ENCODE measurements at regions not wholly inside any gene's neighbourhood (a gene's known extent, or its start where the extent isn't known, plus 50 kb on each side); places are given as distances from the start of the nearest gene placed in this dataset.

DNA sequence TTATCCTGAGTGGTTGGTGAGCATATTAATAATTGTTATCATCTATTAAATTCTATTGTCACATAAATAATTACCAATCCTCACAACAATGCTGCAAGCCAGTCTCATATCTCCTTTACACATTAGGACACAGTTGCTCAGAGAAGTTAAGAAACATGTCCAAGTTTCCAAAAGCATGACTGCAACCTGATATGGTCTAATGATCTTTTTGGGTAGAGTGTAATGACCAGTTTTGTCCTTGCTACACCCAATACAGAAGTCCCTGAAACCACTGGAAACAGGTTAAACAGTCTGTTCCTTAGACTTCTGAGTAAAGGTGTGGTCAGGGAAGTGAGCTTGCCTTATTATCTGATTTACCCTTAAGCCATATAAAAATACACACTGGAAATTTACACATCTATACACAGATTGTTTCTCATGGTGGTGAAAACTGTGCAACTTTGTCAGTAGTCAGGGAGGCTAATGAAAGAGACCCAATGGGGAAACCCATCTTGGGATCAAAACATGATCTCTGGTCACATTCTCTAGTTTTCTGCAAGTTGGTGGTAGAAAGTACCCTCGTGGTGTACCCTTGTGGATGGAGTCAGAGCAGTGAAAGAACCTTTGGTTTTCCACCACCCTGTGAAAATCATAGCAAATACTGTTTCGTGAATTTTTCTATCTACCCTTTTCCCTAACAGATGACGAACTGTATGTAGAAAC is 146.0 kb upstream of the KLF12 start:
- H3K4me1 ChIP-seq, result no peaks in the 10 kb centered on the region
- Mint-ChIP-seq H3K27ac (no peak overlapping the region), H3K4me3 (no peak overlapping the region), H3K9me3 (no peaks in the 10 kb centered on the region), H3K4me1 (peaks cover 11% of the 10 kb centered on the region), H3K27me3 (ENCODE audit: insufficient read depth, low read depth) (peaks cover 2% of the 10 kb centered on the region), H3K36me3 (no peaks in the 10 kb centered on the region)
- H3K9me3 ChIP-seq (ENCODE audit: low read depth), result no peaks in the 10 kb centered on the region
- no peaks in the 10 kb centered on the region for H3K36me3 ChIP-seq
- no peak overlapping the region for H3K4me2 ChIP-seq
- H3K4me3 ChIP-seq, result no peak overlapping the region
- no peaks in the 10 kb centered on the region for H4K20me1 ChIP-seq (ENCODE audit: low read depth)
- H3K79me2 ChIP-seq (ENCODE audit: low read depth), result no peaks in the 10 kb centered on the region
- TF ChIP-seq EZH2phosphoT487 (IDR thresholded peaks at IDR 0.05), result no peak
- no peak for TF ChIP-seq EZH2 (IDR thresholded peaks at IDR 0.05)
- TF ChIP-seq, protein P1, sequence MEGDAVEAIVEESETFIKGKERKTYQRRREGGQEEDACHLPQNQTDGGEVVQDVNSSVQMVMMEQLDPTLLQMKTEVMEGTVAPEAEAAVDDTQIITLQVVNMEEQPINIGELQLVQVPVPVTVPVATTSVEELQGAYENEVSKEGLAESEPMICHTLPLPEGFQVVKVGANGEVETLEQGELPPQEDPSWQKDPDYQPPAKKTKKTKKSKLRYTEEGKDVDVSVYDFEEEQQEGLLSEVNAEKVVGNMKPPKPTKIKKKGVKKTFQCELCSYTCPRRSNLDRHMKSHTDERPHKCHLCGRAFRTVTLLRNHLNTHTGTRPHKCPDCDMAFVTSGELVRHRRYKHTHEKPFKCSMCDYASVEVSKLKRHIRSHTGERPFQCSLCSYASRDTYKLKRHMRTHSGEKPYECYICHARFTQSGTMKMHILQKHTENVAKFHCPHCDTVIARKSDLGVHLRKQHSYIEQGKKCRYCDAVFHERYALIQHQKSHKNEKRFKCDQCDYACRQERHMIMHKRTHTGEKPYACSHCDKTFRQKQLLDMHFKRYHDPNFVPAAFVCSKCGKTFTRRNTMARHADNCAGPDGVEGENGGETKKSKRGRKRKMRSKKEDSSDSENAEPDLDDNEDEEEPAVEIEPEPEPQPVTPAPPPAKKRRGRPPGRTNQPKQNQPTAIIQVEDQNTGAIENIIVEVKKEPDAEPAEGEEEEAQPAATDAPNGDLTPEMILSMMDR (IDR thresholded peaks at IDR 0.05), result no peak
- no peaks in the 10 kb centered on the region for H3F3A ChIP-seq (ENCODE audit: low read depth)
- H2AFZ ChIP-seq (replicated peaks), result no peak overlapping the region
- H3K27me3 ChIP-seq, result no peaks in the 10 kb centered on the region
- H3K27ac ChIP-seq, result no peak overlapping the region
- no peak overlapping the region for H3K9ac ChIP-seq
- DNase-seq (ENCODE audit: low spot score), result no peak

DNA sequence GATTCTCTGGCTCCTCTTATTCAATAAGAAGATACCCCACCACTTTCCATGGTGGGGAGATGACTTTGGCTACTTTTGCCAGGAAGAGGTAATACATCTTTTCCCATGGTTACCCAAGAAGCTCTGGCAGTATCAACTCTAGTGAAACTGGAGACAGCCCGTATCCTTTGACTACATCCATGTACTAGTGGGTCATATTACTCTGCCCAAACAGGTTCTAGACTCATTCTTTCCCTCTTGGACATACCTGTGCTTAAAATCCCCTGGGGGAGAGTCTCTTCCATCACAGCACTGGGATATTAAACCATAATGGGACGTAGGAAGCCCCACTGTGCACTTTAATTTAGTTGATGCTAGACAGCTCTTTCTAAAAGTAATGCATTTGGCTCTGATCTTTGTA is 144.7 kb upstream of the KLF12 start:
- H3K27ac ChIP-seq, result no peak overlapping the region
- H3K9me3 ChIP-seq (ENCODE audit: low read depth), result no peaks in the 10 kb centered on the region

DNA sequence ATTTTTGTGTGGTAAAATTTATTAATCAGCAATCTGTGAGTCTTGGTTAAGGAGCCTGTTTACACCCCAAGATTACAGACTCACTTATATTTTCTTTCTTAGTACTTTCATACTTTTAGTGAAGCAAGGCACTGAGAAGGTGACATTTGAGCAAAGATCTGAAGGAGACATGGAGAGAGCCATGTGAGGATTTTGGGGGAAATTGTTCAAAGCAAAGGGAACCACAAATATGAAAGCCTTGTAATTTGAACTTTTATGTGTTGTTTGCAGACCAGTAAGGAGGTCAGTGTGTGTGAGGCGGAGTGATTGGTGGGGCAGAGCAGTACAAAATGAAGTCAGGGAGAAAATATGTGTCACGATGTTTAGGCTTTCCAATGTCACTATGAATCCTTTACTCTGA is 140.7 kb upstream of the KLF12 start:
- no peaks in the 10 kb centered on the region for H3K79me2 ChIP-seq (ENCODE audit: low read depth)
- H3K36me3 ChIP-seq, result no peaks in the 10 kb centered on the region

More for the DNA sequence above, 144.7 kb upstream of the KLF12 start:
- no peaks in the 10 kb centered on the region for H4K20me1 ChIP-seq (ENCODE audit: low read depth)
- no peaks in the 10 kb centered on the region for H3F3A ChIP-seq (ENCODE audit: low read depth)
- H3K9me3 Mint-ChIP-seq, result no peaks in the 10 kb centered on the region
- H3K4me3 Mint-ChIP-seq, result no peak overlapping the region
- no peaks in the 10 kb centered on the region for H3K36me3 ChIP-seq
- TF ChIP-seq EZH2 (IDR thresholded peaks at IDR 0.05) (no peak), EZH2phosphoT487 (IDR thresholded peaks at IDR 0.05) (no peak)
- TF ChIP-seq, protein P1 (IDR thresholded peaks at IDR 0.05), result no peak
- H3K27me3 Mint-ChIP-seq (ENCODE audit: insufficient read depth, low read depth), result peaks cover under 1% of the 10 kb centered on the region
- no peaks in the 10 kb centered on the region for H3K36me3 Mint-ChIP-seq
- DNase-seq (ENCODE audit: low spot score), result no peak
- H3K4me1 Mint-ChIP-seq, result peaks cover 11% of the 10 kb centered on the region
- no peaks in the 10 kb centered on the region for H3K79me2 ChIP-seq (ENCODE audit: low read depth)
- H3K27ac Mint-ChIP-seq, result no peak overlapping the region
- no peaks in the 10 kb centered on the region for H3K4me1 ChIP-seq
- H3K4me3 ChIP-seq, result no peak overlapping the region
- no peak overlapping the region for H3K4me2 ChIP-seq
- H3K27me3 ChIP-seq, result no peaks in the 10 kb centered on the region
- no peak overlapping the region for H2AFZ ChIP-seq (replicated peaks)
- no peak overlapping the region for H3K9ac ChIP-seq

More for the DNA sequence above, 140.7 kb upstream of the KLF12 start:
- H3K27ac ChIP-seq, result no peak overlapping the region
- no peak overlapping the region for H2AFZ ChIP-seq (replicated peaks)
- Mint-ChIP-seq H3K27ac (no peak overlapping the region), H3K4me3 (no peak overlapping the region), H3K4me1 (no peaks in the 10 kb centered on the region), H3K36me3 (no peaks in the 10 kb centered on the region), H3K27me3 (ENCODE audit: insufficient read depth, low read depth) (no peaks in the 10 kb centered on the region), H3K9me3 (peaks cover 9% of the 10 kb centered on the region)
- no peak overlapping the region for H3K4me3 ChIP-seq
- no peaks in the 10 kb centered on the region for H3K9me3 ChIP-seq (ENCODE audit: low read depth)
- no peak overlapping the region for H3K9ac ChIP-seq
- H4K20me1 ChIP-seq (ENCODE audit: low read depth), result no peaks in the 10 kb centered on the region
- H3K4me2 ChIP-seq, result no peak overlapping the region
- DNase-seq (ENCODE audit: low spot score), result no peak
- no peaks in the 10 kb centered on the region for H3K4me1 ChIP-seq
- TF ChIP-seq EZH2 (IDR thresholded peaks at IDR 0.05) (no peak), EZH2phosphoT487 (IDR thresholded peaks at IDR 0.05) (no peak)
- TF ChIP-seq, protein P1 (IDR thresholded peaks at IDR 0.05), result no peak
- no peaks in the 10 kb centered on the region for H3F3A ChIP-seq (ENCODE audit: low read depth)
- H3K27me3 ChIP-seq, result no peaks in the 10 kb centered on the region

Data from neural progenitor cell (in vitro differentiated cells).